Stimulated activated naive B cell treated with anti-CD40 and anti-IgM and Interleukin-4, amounts not matched to agents 10 μg/mL and 1 μg/mL and 100 μg/mL, for 72 hours (primary cell): ENCODE measurements at regions not wholly inside any gene's neighbourhood (a gene's known extent, or its start where the extent isn't known, plus 50 kb on each side); places are given as distances from the start of the nearest gene placed in this dataset.

ENCODE experiments used
- ATAC-seq, 2 donors: fragments of 150-1000 bp; cut with Tn5 transposase; replicated peaks; 2 replicates each; pipeline ENCODE4 v1.10.0; 2021; ENCODE audit warnings: moderate library complexity in 1 of 2
- DNase-seq: peaks from one replicate; pipeline ENCODE4 v3.0.0; 2021
- H3K27ac Mint-ChIP-seq: one replicate; pipeline ENCODE4 v1.8.0; 2022; ENCODE audit warnings: mild to moderate bottlenecking, mixed read lengths
- H3K27me3 Mint-ChIP-seq, 2 donors: one replicate each; pipeline ENCODE4 v1.8.0; 2022; ENCODE audit warnings: mixed read lengths in 2 of 2
- H3K36me3 Mint-ChIP-seq, 2 donors: one replicate each; pipeline ENCODE4 v1.8.0; 2022; ENCODE audit warnings: mixed read lengths in 2 of 2, mild to moderate bottlenecking in 1 of 2
- H3K4me1 Mint-ChIP-seq, 2 donors: one replicate each; pipeline ENCODE4 v1.8.0; 2022; ENCODE audit warnings: mixed read lengths in 2 of 2, mild to moderate bottlenecking in 1 of 2
- H3K4me3 Mint-ChIP-seq, 2 donors: one replicate each; pipeline ENCODE4 v1.8.0; 2022; ENCODE audit warnings: mild to moderate bottlenecking in 2 of 2, mixed read lengths in 2 of 2, moderate library complexity in 1 of 2
- H3K9me3 Mint-ChIP-seq, 2 donors: one replicate each; pipeline ENCODE4 v1.8.0; 2022; ENCODE audit warnings: mixed read lengths in 2 of 2, mild to moderate bottlenecking in 1 of 2

- no peak overlapping the region for H3K4me3 Mint-ChIP-seq
- H3K4me1 Mint-ChIP-seq: peaks cover 0 to 5% of the 10 kb centered on the region in 2 donors
- ATAC-seq (no peak), DNase-seq (no peak)
- no peaks in the 10 kb centered on the region for H3K36me3 Mint-ChIP-seq
- H3K27me3 Mint-ChIP-seq: peaks cover 4 to 15% of the 10 kb centered on the region in 2 donors
- H3K9me3 Mint-ChIP-seq: no peaks in the 10 kb centered on the region
- H3K27ac Mint-ChIP-seq: no peak overlapping the region
Measured at GRCh38 chr18:73888565-73888964, 259.1 kb downstream of the FBXO15 start.

- Mint-ChIP-seq H3K9me3 (no peaks in the 10 kb centered on the region), H3K4me3 (no peak overlapping the region), H3K4me1 (peaks cover 0 to 5% of the 10 kb centered on the region in 2 donors), H3K27ac (no peak overlapping the region), H3K36me3 (no peaks in the 10 kb centered on the region), H3K27me3 (peaks cover 2 to 15% of the 10 kb centered on the region in 2 donors)
- DNase-seq (no peak), ATAC-seq (no peak)
Measured at GRCh38 chr18:73887801-73888200, 259.8 kb downstream of the FBXO15 start.

- ATAC-seq (no peak), DNase-seq (no peak)
- no peaks in the 10 kb centered on the region for H3K36me3 Mint-ChIP-seq
- H3K4me1 Mint-ChIP-seq: no peaks in the 10 kb centered on the region
- H3K4me3 Mint-ChIP-seq: no peak overlapping the region
- peaks cover 0 to 9% of the 10 kb centered on the region in 2 donors for H3K27me3 Mint-ChIP-seq
- H3K9me3 Mint-ChIP-seq: no peaks in the 10 kb centered on the region
- H3K27ac Mint-ChIP-seq: no peak overlapping the region
Measured at GRCh38 chr18:73884868-73885267, 262.8 kb downstream of the FBXO15 start.

- no peak for ATAC-seq
- Mint-ChIP-seq H3K9me3 (no peaks in the 10 kb centered on the region), H3K36me3 (no peaks in the 10 kb centered on the region), H3K4me1 (no peaks in the 10 kb centered on the region), H3K27me3 (peaks cover 0 to 9% of the 10 kb centered on the region in 2 donors), H3K27ac (no peak overlapping the region), H3K4me3 (no peak overlapping the region)
- DNase-seq: no peak
Measured at GRCh38 chr18:73881396-73881917, 266.2 kb downstream of the FBXO15 start.

- ATAC-seq: no peak
- no peak for DNase-seq
- H3K9me3 Mint-ChIP-seq: no peaks in the 10 kb centered on the region
- H3K27me3 Mint-ChIP-seq: peaks cover 0 to 9% of the 10 kb centered on the region in 2 donors
- no peak overlapping the region for H3K27ac Mint-ChIP-seq
- H3K36me3 Mint-ChIP-seq: no peaks in the 10 kb centered on the region
- H3K4me3 Mint-ChIP-seq: no peak overlapping the region
- no peaks in the 10 kb centered on the region for H3K4me1 Mint-ChIP-seq
Measured at GRCh38 chr18:73880387-73880786, 267.2 kb downstream of the FBXO15 start.

- no peaks in the 10 kb centered on the region for H3K9me3 Mint-ChIP-seq
- no peak for DNase-seq
- H3K4me3 Mint-ChIP-seq: no peak overlapping the region
- no peaks in the 10 kb centered on the region for H3K4me1 Mint-ChIP-seq
- no peak for ATAC-seq
- no peaks in the 10 kb centered on the region for H3K36me3 Mint-ChIP-seq
- peaks cover 0 to 9% of the 10 kb centered on the region in 2 donors for H3K27me3 Mint-ChIP-seq
- no peak overlapping the region for H3K27ac Mint-ChIP-seq
Measured at GRCh38 chr18:73879766-73880165, 267.9 kb downstream of the FBXO15 start.

- Mint-ChIP-seq H3K4me3 (no peak overlapping the region), H3K27ac (no peak overlapping the region), H3K4me1 (no peaks in the 10 kb centered on the region), H3K36me3 (no peaks in the 10 kb centered on the region), H3K9me3 (no peaks in the 10 kb centered on the region), H3K27me3 (peaks cover 0 to 8% of the 10 kb centered on the region in 2 donors)
- DNase-seq (no peak), ATAC-seq (no peak)
Measured at GRCh38 chr18:73879328-73879727, 268.3 kb downstream of the FBXO15 start.

- H3K4me1 Mint-ChIP-seq: no peaks in the 10 kb centered on the region
- H3K9me3 Mint-ChIP-seq: no peaks in the 10 kb centered on the region
- no peak overlapping the region for H3K27ac Mint-ChIP-seq
- DNase-seq (no peak), ATAC-seq (no peak)
- H3K4me3 Mint-ChIP-seq: no peak overlapping the region
- no peaks in the 10 kb centered on the region for H3K36me3 Mint-ChIP-seq
- peaks cover 0 to 7% of the 10 kb centered on the region in 2 donors for H3K27me3 Mint-ChIP-seq
Measured at GRCh38 chr18:73869182-73869581, 278.5 kb downstream of the FBXO15 start.

GRCh38 chr18:73861771-73862170 lies 285.9 kb downstream of the FBXO15 start:
- no peak overlapping the region for H3K27ac Mint-ChIP-seq
- DNase-seq (no peak), ATAC-seq (no peak)
- H3K9me3 Mint-ChIP-seq: no peaks in the 10 kb centered on the region
- H3K36me3 Mint-ChIP-seq: no peaks in the 10 kb centered on the region
- H3K4me3 Mint-ChIP-seq: no peak overlapping the region
- H3K27me3 Mint-ChIP-seq: peaks cover 0 to 7% of the 10 kb centered on the region in 2 donors
- peaks cover 0 to 5% of the 10 kb centered on the region in 2 donors for H3K4me1 Mint-ChIP-seq

GRCh38 chr18:73859837-73860397 lies 287.7 kb downstream of the FBXO15 start:
- peaks cover 0 to 5% of the 10 kb centered on the region in 2 donors for H3K4me1 Mint-ChIP-seq
- no peak overlapping the region for H3K27ac Mint-ChIP-seq
- no peaks in the 10 kb centered on the region for H3K36me3 Mint-ChIP-seq
- no peaks in the 10 kb centered on the region for H3K9me3 Mint-ChIP-seq
- peaks cover 0 to 3% of the 10 kb centered on the region in 2 donors for H3K27me3 Mint-ChIP-seq
- no peak for DNase-seq
- no peak for ATAC-seq
- H3K4me3 Mint-ChIP-seq: no peak overlapping the region

- Mint-ChIP-seq H3K4me3 (no peak overlapping the region), H3K27ac (no peak overlapping the region), H3K4me1 (no peaks in the 10 kb centered on the region), H3K27me3 (no peaks in the 10 kb centered on the region), H3K36me3 (no peaks in the 10 kb centered on the region), H3K9me3 (no peaks in the 10 kb centered on the region)
- DNase-seq: no peak
- ATAC-seq: no peak
Measured at GRCh38 chr18:73852789-73853549, 294.7 kb downstream of the FBXO15 start.

- H3K27me3 Mint-ChIP-seq: no peaks in the 10 kb centered on the region
- ATAC-seq: no peak
- H3K36me3 Mint-ChIP-seq: no peaks in the 10 kb centered on the region
Measured at GRCh38 chr18:73850782-73851181, 296.9 kb downstream of the FBXO15 start.

GRCh38 chr18:73848656-73849055 lies 299.0 kb downstream of the FBXO15 start:
- no peak for ATAC-seq
- no peaks in the 10 kb centered on the region for H3K4me1 Mint-ChIP-seq
- H3K36me3 Mint-ChIP-seq: no peaks in the 10 kb centered on the region
- no peak overlapping the region for H3K27ac Mint-ChIP-seq
- no peak overlapping the region for H3K4me3 Mint-ChIP-seq
- H3K27me3 Mint-ChIP-seq: no peaks in the 10 kb centered on the region
- no peak for DNase-seq
- H3K9me3 Mint-ChIP-seq: no peaks in the 10 kb centered on the region

More at GRCh38 chr18:73850782-73851181, 296.9 kb downstream of the FBXO15 start:
- H3K4me3 Mint-ChIP-seq: no peak overlapping the region
- DNase-seq: no peak
- no peaks in the 10 kb centered on the region for H3K4me1 Mint-ChIP-seq
- no peak overlapping the region for H3K27ac Mint-ChIP-seq
- no peaks in the 10 kb centered on the region for H3K9me3 Mint-ChIP-seq

- no peaks in the 10 kb centered on the region for H3K36me3 Mint-ChIP-seq
- no peak overlapping the region for H3K27ac Mint-ChIP-seq
- peaks cover 0 to 4% of the 10 kb centered on the region in 2 donors for H3K27me3 Mint-ChIP-seq
- DNase-seq: no peak
- ATAC-seq: no peak
- no peak overlapping the region for H3K4me3 Mint-ChIP-seq
- H3K9me3 Mint-ChIP-seq: no peaks in the 10 kb centered on the region
- peaks cover 2 to 5% of the 10 kb centered on the region in 2 donors for H3K4me1 Mint-ChIP-seq
Measured at GRCh38 chr18:73843455-73843854, 304.2 kb downstream of the FBXO15 start.

GRCh38 chr18:73842795-73843394 lies 304.7 kb downstream of the FBXO15 start:
- DNase-seq: no peak
- peak; percentile 64 to 69 for ATAC-seq
- H3K4me3 Mint-ChIP-seq: peak overlapping the region; percentile 40 to 60
- H3K36me3 Mint-ChIP-seq: no peaks in the 10 kb centered on the region
- H3K4me1 Mint-ChIP-seq: peaks cover 2 to 5% of the 10 kb centered on the region in 2 donors
- peaks cover 0 to 4% of the 10 kb centered on the region in 2 donors for H3K27me3 Mint-ChIP-seq
- H3K27ac Mint-ChIP-seq: no peak overlapping the region
- H3K9me3 Mint-ChIP-seq: no peaks in the 10 kb centered on the region
